Astrocyte of the spinal cord (primary cell): ENCODE measurements at regions not wholly inside any gene's neighbourhood (a gene's known extent, or its start where the extent isn't known, plus 50 kb on each side); places are given as distances from the start of the nearest gene placed in this dataset.

Experiments used
- DNase-seq: peaks from one replicate; pipeline ENCODE4 v3.0.0; 2011; ENCODE audit warnings: low read depth, low spot score
- H3K4me3 ChIP-seq: 2 replicates; pipeline ENCODE4 v1.5.1; 2011; ENCODE audit warnings: low read depth, mild to moderate bottlenecking, low read length, moderate library complexity
- CTCF ChIP-seq: IDR thresholded peaks from 2 replicates; pipeline ENCODE4 v1.5.1; 2012; ENCODE audit warnings: low read depth, mild to moderate bottlenecking, low read length, inconsistent platforms
- in situ Hi-C: cut with HindIII; loops from 2 replicates; pipeline ENCODE4 v1.10.0; 2017; ENCODE audit warnings: low sequenced_read_pairs

GRCh38 chr4:136818811-136819330 lies 713.4 kb downstream of the PCDH18 start:
- H3K4me3 ChIP-seq, result no peak overlapping the region
- no peak for TF ChIP-seq CTCF
- DNase-seq, result peak; percentile 44
- in situ Hi-C loops, result no loop called here

- no peak overlapping the region for H3K4me3 ChIP-seq
- TF ChIP-seq CTCF, result no peak
- no peak for DNase-seq
- in situ Hi-C loops, result no loop called here
These were observed 720.0 kb downstream of the PCDH18 start for GRCh38 chr4:136812100-136812880.

- no peak for TF ChIP-seq CTCF
These were observed 720.7 kb downstream of the PCDH18 start for GRCh38 chr4:136811496-136812077.

GRCh38 chr4:136810626-136811025 lies 721.7 kb downstream of the PCDH18 start:
- DNase-seq, result peak; percentile 1
- no peak for TF ChIP-seq CTCF
- no peak overlapping the region for H3K4me3 ChIP-seq
- in situ Hi-C loops, result no loop called here

More at GRCh38 chr4:136811496-136812077, 720.7 kb downstream of the PCDH18 start:
- H3K4me3 ChIP-seq, result no peak overlapping the region
- DNase-seq, result no peak
- in situ Hi-C loops, result no loop called here

- in situ Hi-C loops, result no loop called here
- no peak for DNase-seq
- no peak for TF ChIP-seq CTCF
- no peak overlapping the region for H3K4me3 ChIP-seq
These were observed 725.5 kb downstream of the PCDH18 start for GRCh38 chr4:136806844-136807243.

- in situ Hi-C loops, result no loop called here
- no peak for TF ChIP-seq CTCF
- no peak overlapping the region for H3K4me3 ChIP-seq
- no peak for DNase-seq
These were observed 726.7 kb downstream of the PCDH18 start for GRCh38 chr4:136805617-136806016.
